Endothelial cell (in vitro differentiated cells): ENCODE measurements at regions not wholly inside any gene's neighbourhood (a gene's known extent, or its start where the extent isn't known, plus 50 kb on each side); places are given as distances from the start of the nearest gene placed in this dataset.

Experiments used
- DNase-seq: peaks from one replicate; pipeline ENCODE4 v3.0.0; 2021; ENCODE audit warnings: low spot score
- H3K27ac Mint-ChIP-seq: one replicate; pipeline ENCODE4 v1.8.0; 2021; ENCODE audit warnings: mixed read lengths, inconsistent platforms; ENCODE audit not compliant: unreplicated experiment
- H3K27me3 Mint-ChIP-seq: one replicate; pipeline ENCODE4 v1.8.0; 2021; ENCODE audit warnings: mild to moderate bottlenecking, moderate library complexity, mixed read lengths, inconsistent platforms; ENCODE audit not compliant: unreplicated experiment
- H3K36me3 Mint-ChIP-seq: one replicate; pipeline ENCODE4 v1.8.0; 2021; ENCODE audit warnings: mild to moderate bottlenecking, low read depth, mixed read lengths, inconsistent platforms; ENCODE audit not compliant: unreplicated experiment
- H3K4me1 Mint-ChIP-seq: one replicate; pipeline ENCODE4 v1.8.0; 2021; ENCODE audit warnings: mild to moderate bottlenecking, mixed read lengths, inconsistent platforms; ENCODE audit not compliant: unreplicated experiment
- H3K4me3 Mint-ChIP-seq: one replicate; pipeline ENCODE4 v1.8.0; 2021; ENCODE audit warnings: mild to moderate bottlenecking, mixed read lengths, inconsistent platforms; ENCODE audit not compliant: unreplicated experiment
- H3K9me3 Mint-ChIP-seq: one replicate; pipeline ENCODE4 v1.8.0; 2021; ENCODE audit warnings: mixed read lengths, inconsistent platforms; ENCODE audit not compliant: unreplicated experiment
- CTCF ChIP-seq: fragments of 200-600 bp; sonication (generic); IDR thresholded peaks from one replicate; pipeline ENCODE4 v1.5.0; 2021; ENCODE audit warnings: antibody characterized with exemption; ENCODE audit not compliant: unreplicated experiment

- Mint-ChIP-seq H3K4me1 (peaks cover 13% of the 10 kb centered on the region), H3K27ac (peak overlapping the region; percentile 98), H3K27me3 (peaks cover 2% of the 10 kb centered on the region), H3K4me3 (peak overlapping the region; percentile 94), H3K9me3 (no peaks in the 10 kb centered on the region), H3K36me3 (no peaks in the 10 kb centered on the region)
- TF ChIP-seq CTCF = no peak
- peak; percentile 97 for DNase-seq
Measured at GRCh38 chr7:66493235-66494205, 135.2 kb upstream of the KCTD7 start.

- no peaks in the 10 kb centered on the region for H3K9me3 Mint-ChIP-seq
- TF ChIP-seq CTCF = no peak
- DNase-seq = no peak
- H3K4me3 Mint-ChIP-seq = no peak overlapping the region
- H3K36me3 Mint-ChIP-seq = no peaks in the 10 kb centered on the region
- H3K27me3 Mint-ChIP-seq = peaks cover 2% of the 10 kb centered on the region
- peaks cover 5% of the 10 kb centered on the region for H3K4me1 Mint-ChIP-seq
- H3K27ac Mint-ChIP-seq = no peak overlapping the region
Measured at GRCh38 chr7:66497346-66497745, 131.3 kb upstream of the KCTD7 start.

- Mint-ChIP-seq H3K4me3 (no peak overlapping the region), H3K27ac (no peak overlapping the region), H3K4me1 (no peaks in the 10 kb centered on the region), H3K9me3 (no peaks in the 10 kb centered on the region), H3K27me3 (peaks cover under 1% of the 10 kb centered on the region), H3K36me3 (no peaks in the 10 kb centered on the region)
- DNase-seq = no peak
- TF ChIP-seq CTCF = no peak
Measured at GRCh38 chr7:66500087-66500486, 128.6 kb upstream of the KCTD7 start.

GRCh38 chr7:66502230-66503035 is 126.2 kb upstream of the KCTD7 start:
- Mint-ChIP-seq H3K4me1 (no peaks in the 10 kb centered on the region), H3K4me3 (no peak overlapping the region), H3K27ac (no peak overlapping the region), H3K27me3 (peaks cover 4% of the 10 kb centered on the region), H3K9me3 (no peaks in the 10 kb centered on the region), H3K36me3 (no peaks in the 10 kb centered on the region)
- TF ChIP-seq CTCF = no peak
- DNase-seq = no peak
